ENCODE measurements at regions not wholly inside any gene's neighbourhood (a gene's known extent, or its start where the extent isn't known, plus 50 kb on each side); places are given as distances from the start of the nearest gene placed in this dataset.

DNA sequence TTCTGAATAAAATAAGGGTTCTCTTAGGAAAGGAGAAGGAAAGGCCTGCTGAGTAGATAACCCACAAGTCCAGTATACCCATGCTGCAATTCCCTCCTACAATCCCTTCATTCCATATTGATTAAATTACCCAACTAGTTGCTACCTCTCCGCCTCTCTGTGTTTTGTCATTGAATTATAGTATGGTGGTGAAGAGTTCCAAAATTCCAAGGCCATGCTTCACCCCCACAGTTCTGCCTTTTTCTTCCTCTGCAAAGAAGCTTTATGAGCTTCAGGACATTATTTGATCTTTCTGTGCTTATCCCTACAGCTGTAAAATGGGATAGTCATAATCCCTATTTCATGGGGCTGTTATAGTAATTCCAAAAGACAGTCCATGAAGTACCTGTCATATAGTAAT, 215.6 kb downstream of the ACTL7B start:
- intact Hi-C loops (cut with micrococcal nuclease) (no loop called here), dilution Hi-C loops (cut with HindIII; ENCODE audit: low sequenced_read_pairs, unreplicated experiment) (no loop called here), in situ Hi-C loops (cut with MboI; ENCODE audit: low sequenced_read_pairs) (no loop called here)
- Histone ChIP-seq H2BK20ac (ENCODE audit: low read depth, low read length) (no peak overlapping the region), H3K4ac (ENCODE audit: low read depth, low read length) (no peak overlapping the region), H2BK15ac (ENCODE audit: low read depth, low read length) (no peak overlapping the region), H2AK9ac (replicated peaks; ENCODE audit: low read depth, low read length, poor library complexity) (no peak overlapping the region), H3K56ac (ENCODE audit: extremely low read depth, insufficient read depth, low read length) (no peak overlapping the region), H3K27ac (ENCODE audit: insufficient read depth, low read length) (no peak overlapping the region), H2BK120ac (ENCODE audit: low read depth, low read length) (no peak overlapping the region), H2AK5ac (ENCODE audit: low read depth, low read length) (no peak overlapping the region), H3K9me1 (ENCODE audit: insufficient read depth, low read length) (no peaks in the 10 kb centered on the region), H3K9me3 (ENCODE audit: control insufficient read depth, insufficient read depth, low read length) (no peaks in the 10 kb centered on the region), H2AFZ (replicated peaks; ENCODE audit: low read length, poor library complexity) (no peak overlapping the region), H4K91ac (ENCODE audit: insufficient read depth, low read depth, low read length) (no peak overlapping the region), H3K27me3 (ENCODE audit: control insufficient read depth, insufficient read depth, low read length) (0 out of 2 replicates have a peak, but pooled peaks cover 2% of the 10 kb centered on the region), H3K4me1 (ENCODE audit: control insufficient read depth, insufficient read depth, low read length) (no peaks in the 10 kb centered on the region), H3K14ac (replicated peaks; ENCODE audit: low read depth, low read length) (no peak overlapping the region), H4K8ac (ENCODE audit: low read depth in 2 of 2, low read length in 2 of 2) (no peak overlapping the region), H3K23ac (ENCODE audit: low read depth, low read length) (no peak overlapping the region), H3K36me3 (ENCODE audit: control insufficient read depth, insufficient read depth, low read length) (no peaks in the 10 kb centered on the region), H4K5ac (ENCODE audit: low read depth, low read length) (no peak overlapping the region), H4K20me1 (ENCODE audit: insufficient read depth, low read length) (no peaks in the 10 kb centered on the region), H3K9ac (ENCODE audit: low read depth, low read length) (no peak overlapping the region), H3K4me3 (ENCODE audit: insufficient read depth, low read depth, low read length) (no peak overlapping the region), H3K18ac (ENCODE audit: low read depth, low read length) (no peak overlapping the region), H3K4me2 (ENCODE audit: low read depth, low read length) (no peak overlapping the region), H2BK5ac (ENCODE audit: low read depth, low read length, poor library complexity, severe bottlenecking) (no peak overlapping the region), H3K79me1 (ENCODE audit: low read depth in 1 of 2, low read length in 2 of 2) (no peaks in the 10 kb centered on the region)
- TF ChIP-seq, protein P1, sequence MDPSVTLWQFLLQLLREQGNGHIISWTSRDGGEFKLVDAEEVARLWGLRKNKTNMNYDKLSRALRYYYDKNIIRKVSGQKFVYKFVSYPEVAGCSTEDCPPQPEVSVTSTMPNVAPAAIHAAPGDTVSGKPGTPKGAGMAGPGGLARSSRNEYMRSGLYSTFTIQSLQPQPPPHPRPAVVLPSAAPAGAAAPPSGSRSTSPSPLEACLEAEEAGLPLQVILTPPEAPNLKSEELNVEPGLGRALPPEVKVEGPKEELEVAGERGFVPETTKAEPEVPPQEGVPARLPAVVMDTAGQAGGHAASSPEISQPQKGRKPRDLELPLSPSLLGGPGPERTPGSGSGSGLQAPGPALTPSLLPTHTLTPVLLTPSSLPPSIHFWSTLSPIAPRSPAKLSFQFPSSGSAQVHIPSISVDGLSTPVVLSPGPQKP (IDR thresholded peaks at IDR 0.05; ENCODE audit: borderline replicate concordance, low read depth, low read length): no peak
- TF ChIP-seq MXI1 (IDR thresholded peaks at IDR 0.05; ENCODE audit: borderline replicate concordance, low read depth, low read length) (no peak), NFE2L2 (IDR thresholded peaks at IDR 0.05; ENCODE audit: low read depth, low read length) (no peak), MAZ (IDR thresholded peaks at IDR 0.05; ENCODE audit: borderline replicate concordance, low read depth, low read length) (no peak)
- BruUV-seq (replicated peaks): no TSS peak
- ATAC-seq (ENCODE audit: low read depth): no peak
- no CpG with 5 or more reads among the region's 1 CpG for WGBS, 2 experiments (ENCODE audit: extremely low coverage in 2 of 2, insufficient read length in 1 of 2)
- CTCF ChIA-PET: interaction anchor here (1.4 kb wide), 1 partner anchor 9 kb away, joined by 5 read pairs; no protein-coding TSS in a partner anchor
- POLR2A ChIA-PET (ENCODE audit: unreplicated experiment): no interaction called here
- DNase-seq: no peak
